ENCODE measurements at regions not wholly inside any gene's neighbourhood (a gene's known extent, or its start where the extent isn't known, plus 50 kb on each side); places are given as distances from the start of the nearest gene placed in this dataset.
"Not testable (repeated sequence)": the region's sequence is repeated elsewhere in the genome, so short reads cannot be mapped to it uniquely, and the experiment has no call there.

GRCh38 chr9:16286160-16286559 lies 584.3 kb downstream of the BNC2 start:
- Histone ChIP-seq H3K9ac (ENCODE audit: low read depth in 1 of 2, low read length in 2 of 2) (no peak overlapping the region), H3K9me3 (ENCODE audit: control insufficient read depth in 1 of 2, low read length in 2 of 2) (no peaks in the 10 kb centered on the region), H3K4me3 (ENCODE audit: low read depth in 1 of 2, low read length in 2 of 2) (no peak overlapping the region), H3K36me3 (ENCODE audit: control insufficient read depth in 1 of 2, insufficient read depth in 2 of 2, low read length in 2 of 2) (no peaks in the 10 kb centered on the region), H3K4me1 (ENCODE audit: control insufficient read depth in 1 of 2, insufficient read depth in 2 of 2, low read length in 2 of 2) (no peaks in the 10 kb centered on the region), H3K27ac (ENCODE audit: low read depth, low read length) (no peak overlapping the region), H3K27me3 (ENCODE audit: control insufficient read depth in 1 of 2, insufficient read depth in 2 of 2, low read length in 2 of 2) (no peaks in the 10 kb centered on the region)

DNA sequence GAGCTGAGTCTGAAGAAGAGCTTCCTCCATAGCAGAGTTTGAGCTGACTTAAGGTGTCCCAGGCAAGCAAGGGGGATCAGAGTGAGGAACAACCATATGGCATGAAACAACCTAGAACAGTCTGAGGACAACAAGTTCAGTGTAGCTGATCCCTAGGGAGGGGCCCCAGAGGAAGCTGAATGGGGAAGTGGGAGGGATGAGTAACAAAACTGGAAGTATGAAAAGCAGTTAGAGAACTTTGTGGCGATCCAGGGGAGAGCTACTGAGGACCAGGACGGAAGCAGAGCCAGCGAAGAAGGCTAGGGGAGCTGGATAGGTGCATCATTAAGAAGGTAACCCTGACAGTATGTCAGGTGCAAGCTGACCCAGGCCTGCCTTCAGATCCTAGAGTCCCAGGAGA lies 580.8 kb downstream of the BNC2 start:
- no peak overlapping the region for H3K9ac ChIP-seq (ENCODE audit: low read depth in 1 of 2, low read length in 2 of 2)

GRCh38 chr9:16290169-16290568 lies 580.3 kb downstream of the BNC2 start:
- Histone ChIP-seq H3K9me3 (ENCODE audit: control insufficient read depth in 1 of 2, low read length in 2 of 2) (no peaks in the 10 kb centered on the region), H3K9ac (ENCODE audit: low read depth in 1 of 2, low read length in 2 of 2) (no peak overlapping the region), H3K27me3 (ENCODE audit: control insufficient read depth in 1 of 2, insufficient read depth in 2 of 2, low read length in 2 of 2) (no peaks in the 10 kb centered on the region), H3K36me3 (ENCODE audit: control insufficient read depth in 1 of 2, insufficient read depth in 2 of 2, low read length in 2 of 2) (no peaks in the 10 kb centered on the region), H3K4me1 (ENCODE audit: control insufficient read depth in 1 of 2, insufficient read depth in 2 of 2, low read length in 2 of 2) (no peaks in the 10 kb centered on the region), H3K27ac (ENCODE audit: low read depth, low read length) (no peak overlapping the region), H3K4me3 (ENCODE audit: low read depth in 1 of 2, low read length in 2 of 2) (no peak overlapping the region)

More for the DNA sequence above, 580.8 kb downstream of the BNC2 start:
- Histone ChIP-seq H3K9me3 (ENCODE audit: control insufficient read depth in 1 of 2, low read length in 2 of 2) (no peaks in the 10 kb centered on the region), H3K27me3 (ENCODE audit: control insufficient read depth in 1 of 2, insufficient read depth in 2 of 2, low read length in 2 of 2) (no peaks in the 10 kb centered on the region), H3K4me1 (ENCODE audit: control insufficient read depth in 1 of 2, insufficient read depth in 2 of 2, low read length in 2 of 2) (no peaks in the 10 kb centered on the region), H3K36me3 (ENCODE audit: control insufficient read depth in 1 of 2, insufficient read depth in 2 of 2, low read length in 2 of 2) (no peaks in the 10 kb centered on the region), H3K27ac (ENCODE audit: low read depth, low read length) (no peak overlapping the region), H3K4me3 (ENCODE audit: low read depth in 1 of 2, low read length in 2 of 2) (no peak overlapping the region)

DNA sequence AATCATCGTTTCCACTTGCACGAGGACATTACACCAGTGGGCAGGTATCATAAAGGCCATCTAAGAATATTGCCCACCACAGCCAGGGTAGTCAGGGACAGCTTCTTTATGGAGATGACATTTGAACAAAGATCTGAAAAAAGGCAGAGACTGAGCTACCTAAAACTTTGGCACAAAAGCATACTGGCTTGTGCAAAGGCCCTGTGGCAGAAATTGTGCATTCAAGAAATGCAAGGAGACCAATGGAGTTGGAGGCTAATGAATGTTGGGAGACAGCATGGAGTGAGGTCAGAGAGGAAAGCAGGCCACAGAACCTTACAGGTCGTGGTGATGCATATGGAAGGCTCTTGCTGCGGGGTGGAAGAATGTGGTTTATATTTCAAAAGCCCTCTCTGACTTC lies 578.5 kb downstream of the BNC2 start:
- no peak overlapping the region for H3K27ac ChIP-seq (ENCODE audit: low read depth, low read length)
- H3K4me3 ChIP-seq (ENCODE audit: low read depth in 1 of 2, low read length in 2 of 2), result no peak overlapping the region
- no peaks in the 10 kb centered on the region for H3K36me3 ChIP-seq (ENCODE audit: control insufficient read depth in 1 of 2, insufficient read depth in 2 of 2, low read length in 2 of 2)
- H3K4me1 ChIP-seq (ENCODE audit: control insufficient read depth in 1 of 2, insufficient read depth in 2 of 2, low read length in 2 of 2), result no peaks in the 10 kb centered on the region
- no peak overlapping the region for H3K9ac ChIP-seq (ENCODE audit: low read depth in 1 of 2, low read length in 2 of 2)
- no peaks in the 10 kb centered on the region for H3K27me3 ChIP-seq (ENCODE audit: control insufficient read depth in 1 of 2, insufficient read depth in 2 of 2, low read length in 2 of 2)
- H3K9me3 ChIP-seq (ENCODE audit: control insufficient read depth in 1 of 2, low read length in 2 of 2), result no peaks in the 10 kb centered on the region

DNA sequence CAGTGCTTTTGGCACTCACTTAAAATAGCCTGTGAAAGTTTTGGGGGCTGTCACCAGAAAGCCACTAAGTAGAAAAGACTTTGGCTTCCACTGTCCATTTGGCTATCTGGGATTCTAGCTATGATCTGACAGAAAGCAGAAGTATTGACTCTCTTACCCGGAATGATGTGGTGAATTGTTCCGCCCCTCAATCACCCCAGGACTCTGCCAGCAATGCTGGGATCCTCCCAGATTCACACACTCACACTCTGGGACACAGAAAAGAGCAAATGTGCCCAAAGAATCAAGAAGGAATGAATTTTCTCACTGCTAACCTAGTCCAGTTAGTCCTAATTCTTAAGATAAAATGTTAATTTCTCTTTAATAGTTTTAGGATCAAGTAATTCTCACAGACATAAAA lies 576.9 kb downstream of the BNC2 start:
- no peak overlapping the region for H3K27ac ChIP-seq (ENCODE audit: low read depth, low read length)
- no peaks in the 10 kb centered on the region for H3K27me3 ChIP-seq (ENCODE audit: control insufficient read depth in 1 of 2, insufficient read depth in 2 of 2, low read length in 2 of 2)
- no peaks in the 10 kb centered on the region for H3K4me1 ChIP-seq (ENCODE audit: control insufficient read depth in 1 of 2, insufficient read depth in 2 of 2, low read length in 2 of 2)
- H3K36me3 ChIP-seq (ENCODE audit: control insufficient read depth in 1 of 2, insufficient read depth in 2 of 2, low read length in 2 of 2), result no peaks in the 10 kb centered on the region
- no peak overlapping the region for H3K4me3 ChIP-seq (ENCODE audit: low read depth in 1 of 2, low read length in 2 of 2)
- H3K9ac ChIP-seq (ENCODE audit: low read depth in 1 of 2, low read length in 2 of 2), result no peak overlapping the region
- H3K9me3 ChIP-seq (ENCODE audit: control insufficient read depth in 1 of 2, low read length in 2 of 2), result no peaks in the 10 kb centered on the region

- no peak overlapping the region for H3K4me3 ChIP-seq (ENCODE audit: low read depth in 1 of 2, low read length in 2 of 2)
- no peak overlapping the region for H3K9ac ChIP-seq (ENCODE audit: low read depth in 1 of 2, low read length in 2 of 2)
- no peak overlapping the region for H3K27ac ChIP-seq (ENCODE audit: low read depth, low read length)
- H3K36me3 ChIP-seq (ENCODE audit: control insufficient read depth in 1 of 2, insufficient read depth in 2 of 2, low read length in 2 of 2), result no peaks in the 10 kb centered on the region
- no peaks in the 10 kb centered on the region for H3K4me1 ChIP-seq (ENCODE audit: control insufficient read depth in 1 of 2, insufficient read depth in 2 of 2, low read length in 2 of 2)
- no peaks in the 10 kb centered on the region for H3K9me3 ChIP-seq (ENCODE audit: control insufficient read depth in 1 of 2, low read length in 2 of 2)
- no peaks in the 10 kb centered on the region for H3K27me3 ChIP-seq (ENCODE audit: control insufficient read depth in 1 of 2, insufficient read depth in 2 of 2, low read length in 2 of 2)
These were observed 576.2 kb downstream of the BNC2 start for GRCh38 chr9:16294133-16294770.

GRCh38 chr9:16294940-16295339 lies 575.5 kb downstream of the BNC2 start:
- not testable (repeated sequence) for H3K9ac ChIP-seq (ENCODE audit: low read depth in 1 of 2, low read length in 2 of 2); H3K36me3 ChIP-seq (ENCODE audit: control insufficient read depth in 1 of 2, insufficient read depth in 2 of 2, low read length in 2 of 2); H3K4me3 ChIP-seq (ENCODE audit: low read depth in 1 of 2, low read length in 2 of 2); H3K27ac ChIP-seq (ENCODE audit: low read depth, low read length); H3K27me3 ChIP-seq (ENCODE audit: control insufficient read depth in 1 of 2, insufficient read depth in 2 of 2, low read length in 2 of 2); H3K9me3 ChIP-seq (ENCODE audit: control insufficient read depth in 1 of 2, low read length in 2 of 2); H3K4me1 ChIP-seq (ENCODE audit: control insufficient read depth in 1 of 2, insufficient read depth in 2 of 2, low read length in 2 of 2)

- H3K27me3 ChIP-seq (ENCODE audit: control insufficient read depth in 1 of 2, insufficient read depth in 2 of 2, low read length in 2 of 2); H3K9me3 ChIP-seq (ENCODE audit: control insufficient read depth in 1 of 2, low read length in 2 of 2); H3K27ac ChIP-seq (ENCODE audit: low read depth, low read length); H3K9ac ChIP-seq (ENCODE audit: low read depth in 1 of 2, low read length in 2 of 2); H3K4me1 ChIP-seq (ENCODE audit: control insufficient read depth in 1 of 2, insufficient read depth in 2 of 2, low read length in 2 of 2); H3K4me3 ChIP-seq (ENCODE audit: low read depth in 1 of 2, low read length in 2 of 2); H3K36me3 ChIP-seq (ENCODE audit: control insufficient read depth in 1 of 2, insufficient read depth in 2 of 2, low read length in 2 of 2): not testable (repeated sequence)
These were observed 571.1 kb downstream of the BNC2 start for GRCh38 chr9:16299368-16299767.

DNA sequence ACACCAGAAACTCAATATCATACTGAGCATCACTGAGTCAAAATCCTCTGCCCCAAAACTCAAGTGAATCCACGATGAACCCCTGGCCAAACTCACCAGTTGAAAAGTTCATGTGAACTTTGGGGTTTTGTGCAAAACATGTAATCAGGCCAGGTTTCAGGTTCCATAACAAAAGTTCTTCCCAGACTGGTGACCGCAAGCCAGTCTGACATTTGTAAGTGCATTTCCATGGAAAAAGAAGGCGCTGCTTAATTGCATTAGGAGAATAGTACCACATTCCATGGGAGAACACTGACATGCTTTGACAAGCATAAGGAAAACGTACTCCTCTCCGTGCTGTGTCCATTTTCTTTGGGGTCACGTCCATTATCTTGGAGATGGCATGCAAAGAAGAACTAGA lies 567.0 kb downstream of the BNC2 start:
- H3K9ac ChIP-seq (ENCODE audit: low read depth in 1 of 2, low read length in 2 of 2), result no peak overlapping the region

DNA sequence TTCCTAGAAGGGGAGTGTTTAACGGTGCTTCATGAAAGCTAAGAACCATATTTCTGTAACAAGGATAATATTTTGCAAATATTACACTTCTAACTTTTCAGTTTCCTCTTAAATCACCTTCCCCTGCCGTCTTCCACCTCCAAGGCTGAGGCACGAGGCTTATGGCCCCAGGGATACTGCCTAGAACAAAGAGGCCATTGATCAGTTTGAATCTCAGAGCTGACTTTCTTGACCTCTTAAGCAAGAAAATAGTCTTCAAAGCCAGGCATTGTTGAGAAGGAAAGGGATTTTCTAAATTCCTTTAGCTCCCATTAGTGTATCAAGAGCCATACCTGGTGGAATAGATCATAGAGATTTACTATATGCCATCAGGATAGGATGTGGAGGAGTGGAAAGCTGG lies 566.2 kb downstream of the BNC2 start:
- no peak overlapping the region for H3K27ac ChIP-seq (ENCODE audit: low read depth, low read length)
- no peaks in the 10 kb centered on the region for H3K27me3 ChIP-seq (ENCODE audit: control insufficient read depth in 1 of 2, insufficient read depth in 2 of 2, low read length in 2 of 2)
- H3K9ac ChIP-seq (ENCODE audit: low read depth in 1 of 2, low read length in 2 of 2), result no peak overlapping the region
- H3K4me3 ChIP-seq (ENCODE audit: low read depth in 1 of 2, low read length in 2 of 2), result no peak overlapping the region
- no peaks in the 10 kb centered on the region for H3K9me3 ChIP-seq (ENCODE audit: control insufficient read depth in 1 of 2, low read length in 2 of 2)
- H3K4me1 ChIP-seq (ENCODE audit: control insufficient read depth in 1 of 2, insufficient read depth in 2 of 2, low read length in 2 of 2), result peaks cover 0 to under 1% of the 10 kb centered on the region in 2 donors
- no peaks in the 10 kb centered on the region for H3K36me3 ChIP-seq (ENCODE audit: control insufficient read depth in 1 of 2, insufficient read depth in 2 of 2, low read length in 2 of 2)

More for the DNA sequence above, 567.0 kb downstream of the BNC2 start:
- Histone ChIP-seq H3K27ac (ENCODE audit: low read depth, low read length) (no peak overlapping the region), H3K36me3 (ENCODE audit: control insufficient read depth in 1 of 2, insufficient read depth in 2 of 2, low read length in 2 of 2) (no peaks in the 10 kb centered on the region), H3K27me3 (ENCODE audit: control insufficient read depth in 1 of 2, insufficient read depth in 2 of 2, low read length in 2 of 2) (no peaks in the 10 kb centered on the region), H3K9me3 (ENCODE audit: control insufficient read depth in 1 of 2, low read length in 2 of 2) (no peaks in the 10 kb centered on the region), H3K4me1 (ENCODE audit: control insufficient read depth in 1 of 2, insufficient read depth in 2 of 2, low read length in 2 of 2) (no peaks in the 10 kb centered on the region), H3K4me3 (ENCODE audit: low read depth in 1 of 2, low read length in 2 of 2) (no peak overlapping the region)

DNA sequence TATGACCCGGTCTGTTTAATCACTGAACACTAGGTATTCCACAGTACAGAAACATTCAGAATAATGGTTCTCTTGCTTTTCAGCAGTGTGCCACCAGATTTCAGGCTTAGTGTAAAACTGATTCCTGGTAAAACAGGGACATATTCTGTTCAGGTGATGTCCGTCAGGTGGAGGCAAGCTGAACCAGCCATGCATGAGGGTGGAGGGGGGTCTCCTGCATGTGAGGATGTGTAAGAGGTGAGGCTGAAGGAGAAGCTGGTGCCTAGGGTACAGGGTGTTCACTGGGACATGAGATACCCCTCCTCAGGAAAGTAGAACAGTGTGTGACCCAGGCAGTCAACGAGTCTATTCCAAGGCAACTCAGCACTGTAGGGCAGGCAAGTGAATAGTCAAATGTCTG lies 563.9 kb downstream of the BNC2 start:
- Histone ChIP-seq H3K9ac (ENCODE audit: low read depth in 1 of 2, low read length in 2 of 2) (no peak overlapping the region), H3K4me1 (ENCODE audit: control insufficient read depth in 1 of 2, insufficient read depth in 2 of 2, low read length in 2 of 2) (peaks cover 0 to 4% of the 10 kb centered on the region in 2 donors), H3K36me3 (ENCODE audit: control insufficient read depth in 1 of 2, insufficient read depth in 2 of 2, low read length in 2 of 2) (no peaks in the 10 kb centered on the region), H3K9me3 (ENCODE audit: control insufficient read depth in 1 of 2, low read length in 2 of 2) (no peaks in the 10 kb centered on the region), H3K27me3 (ENCODE audit: control insufficient read depth in 1 of 2, insufficient read depth in 2 of 2, low read length in 2 of 2) (no peaks in the 10 kb centered on the region), H3K4me3 (ENCODE audit: low read depth in 1 of 2, low read length in 2 of 2) (no peak overlapping the region), H3K27ac (ENCODE audit: low read depth, low read length) (no peak overlapping the region)

Data from duodenal mucosa (tissue), 2 donors.